ENCODE measurements at regions not wholly inside any gene's neighbourhood (a gene's known extent, or its start where the extent isn't known, plus 50 kb on each side); places are given as distances from the start of the nearest gene placed in this dataset.
A peak's percentile ranks its signal among the peaks of the same experiment; 100 is the strongest.
"Not testable (repeated sequence)": the region's sequence is repeated elsewhere in the genome, so short reads cannot be mapped to it uniquely, and the experiment has no call there.

GRCh38 chr18:11470941-11471340, 138.5 kb upstream of the SLC35G4 start:
- DNase-seq, result no peak
- in situ Hi-C loops (cut with MboI; ENCODE audit: low pct_unique_long_range_greater_than_20kb, low sequenced_read_pairs), result no loop called here

GRCh38 chr18:11468617-11469016, 140.8 kb upstream of the SLC35G4 start:
- in situ Hi-C loops (cut with MboI; ENCODE audit: low pct_unique_long_range_greater_than_20kb, low sequenced_read_pairs), result no loop called here
- no peak for DNase-seq

- in situ Hi-C loops (cut with MboI; ENCODE audit: low pct_unique_long_range_greater_than_20kb, low sequenced_read_pairs), result no loop called here
- no peak for DNase-seq
These were observed 141.3 kb upstream of the SLC35G4 start for GRCh38 chr18:11468120-11468519.

GRCh38 chr18:11467611-11468010, 141.8 kb upstream of the SLC35G4 start:
- no peak for DNase-seq
- in situ Hi-C loops (cut with MboI; ENCODE audit: low pct_unique_long_range_greater_than_20kb, low sequenced_read_pairs), result no loop called here

GRCh38 chr18:11464129-11464528, 145.3 kb upstream of the SLC35G4 start:
- in situ Hi-C loops (cut with MboI; ENCODE audit: low pct_unique_long_range_greater_than_20kb, low sequenced_read_pairs), result no loop called here
- DNase-seq, result no peak

GRCh38 chr18:11458447-11458846, 150.9 kb upstream of the SLC35G4 start:
- no peak for DNase-seq
- in situ Hi-C loops (cut with MboI; ENCODE audit: low pct_unique_long_range_greater_than_20kb, low sequenced_read_pairs), result no loop called here

GRCh38 chr18:11457853-11458252, 151.5 kb upstream of the SLC35G4 start:
- in situ Hi-C loops (cut with MboI; ENCODE audit: low pct_unique_long_range_greater_than_20kb, low sequenced_read_pairs); DNase-seq: not testable (repeated sequence)

GRCh38 chr18:11454040-11454439, 155.4 kb upstream of the SLC35G4 start:
- DNase-seq, result no peak
- in situ Hi-C loops (cut with MboI; ENCODE audit: low pct_unique_long_range_greater_than_20kb, low sequenced_read_pairs), result no loop called here

GRCh38 chr18:11444169-11444568, 165.2 kb upstream of the SLC35G4 start:
- in situ Hi-C loops (cut with MboI; ENCODE audit: low pct_unique_long_range_greater_than_20kb, low sequenced_read_pairs); DNase-seq: not testable (repeated sequence)

GRCh38 chr18:11437046-11437445, 172.3 kb upstream of the SLC35G4 start:
- in situ Hi-C loops (cut with MboI; ENCODE audit: low pct_unique_long_range_greater_than_20kb, low sequenced_read_pairs), result no loop called here
- DNase-seq, result no peak

- no peak for DNase-seq
- in situ Hi-C loops (cut with MboI; ENCODE audit: low pct_unique_long_range_greater_than_20kb, low sequenced_read_pairs), result no loop called here
These were observed 177.0 kb upstream of the SLC35G4 start for GRCh38 chr18:11432360-11432811.

GRCh38 chr18:11429876-11430275, 179.5 kb upstream of the SLC35G4 start:
- in situ Hi-C loops (cut with MboI; ENCODE audit: low pct_unique_long_range_greater_than_20kb, low sequenced_read_pairs), result no loop called here
- DNase-seq, result no peak

- in situ Hi-C loops (cut with MboI; ENCODE audit: low pct_unique_long_range_greater_than_20kb, low sequenced_read_pairs), result no loop called here
These were observed 184.2 kb upstream of the SLC35G4 start for GRCh38 chr18:11425211-11425610.

GRCh38 chr18:11419338-11419737, 190.1 kb upstream of the SLC35G4 start:
- in situ Hi-C loops (cut with MboI; ENCODE audit: low pct_unique_long_range_greater_than_20kb, low sequenced_read_pairs), result no loop called here
- peak; percentile 5 for DNase-seq

More at GRCh38 chr18:11425211-11425610, 184.2 kb upstream of the SLC35G4 start:
- DNase-seq, result no peak

GRCh38 chr18:11412811-11413210, 196.6 kb upstream of the SLC35G4 start:
- DNase-seq, result no peak
- in situ Hi-C loops (cut with MboI; ENCODE audit: low pct_unique_long_range_greater_than_20kb, low sequenced_read_pairs), result no loop called here

GRCh38 chr18:11411048-11411447, 198.3 kb upstream of the SLC35G4 start:
- no peak for DNase-seq
- in situ Hi-C loops (cut with MboI; ENCODE audit: low pct_unique_long_range_greater_than_20kb, low sequenced_read_pairs), result no loop called here

GRCh38 chr18:11408555-11409065, 200.8 kb upstream of the SLC35G4 start:
- in situ Hi-C loops (cut with MboI; ENCODE audit: low pct_unique_long_range_greater_than_20kb, low sequenced_read_pairs), result no loop called here
- no peak for DNase-seq

- in situ Hi-C loops (cut with MboI; ENCODE audit: low pct_unique_long_range_greater_than_20kb, low sequenced_read_pairs), result no loop called here
These were observed 201.5 kb upstream of the SLC35G4 start for GRCh38 chr18:11407940-11408339.

GRCh38 chr18:11405804-11406203, 203.6 kb upstream of the SLC35G4 start:
- DNase-seq, result no peak
- in situ Hi-C loops (cut with MboI; ENCODE audit: low pct_unique_long_range_greater_than_20kb, low sequenced_read_pairs), result no loop called here

More at GRCh38 chr18:11407940-11408339, 201.5 kb upstream of the SLC35G4 start:
- no peak for DNase-seq

- in situ Hi-C loops (cut with MboI; ENCODE audit: low pct_unique_long_range_greater_than_20kb, low sequenced_read_pairs), result no loop called here
- no peak for DNase-seq
These were observed 208.7 kb upstream of the SLC35G4 start for GRCh38 chr18:11400703-11401102.

GRCh38 chr18:11398625-11399024, 210.8 kb upstream of the SLC35G4 start:
- DNase-seq, result no peak
- in situ Hi-C loops (cut with MboI; ENCODE audit: low pct_unique_long_range_greater_than_20kb, low sequenced_read_pairs), result no loop called here
